Endodermal cell (in vitro differentiated cells): ENCODE measurements at regions not wholly inside any gene's neighbourhood (a gene's known extent, or its start where the extent isn't known, plus 50 kb on each side); places are given as distances from the start of the nearest gene placed in this dataset.

Experiments used
- DNase-seq: peaks from one replicate; pipeline ENCODE4 v3.0.0-alpha.2; 2017
- H3K27ac ChIP-seq: 2 replicates; pipeline ENCODE4 v1.5.1; 2013; ENCODE audit warnings: mild to moderate bottlenecking, low read depth, low read length, moderate library complexity
- H3K27me3 ChIP-seq: 2 replicates; pipeline ENCODE4 v1.6.1; 2013; ENCODE audit warnings: mild to moderate bottlenecking, low read length, moderate library complexity; ENCODE audit not compliant: insufficient read depth, control insufficient read depth, poor library complexity, severe bottlenecking
- H3K36me3 ChIP-seq: 2 replicates; pipeline ENCODE4 v1.7.0; 2013; ENCODE audit warnings: mild to moderate bottlenecking, low read length, moderate library complexity; ENCODE audit not compliant: control insufficient read depth, insufficient read depth
- H3K4me1 ChIP-seq: one replicate; pipeline ENCODE4 v1.7.0; 2013; ENCODE audit warnings: low read length; ENCODE audit not compliant: control insufficient read depth, insufficient read depth
- H3K4me3 ChIP-seq: 2 replicates; pipeline ENCODE4 v1.5.1; 2013; ENCODE audit warnings: mild to moderate bottlenecking, low read length, moderate library complexity
- H3K9ac ChIP-seq: 2 replicates; pipeline ENCODE4 v1.6.1; 2013; ENCODE audit warnings: mild to moderate bottlenecking, low read length, moderate library complexity; ENCODE audit not compliant: poor library complexity, severe bottlenecking; ENCODE audit errors: extremely low read depth
- H3K9me3 ChIP-seq: 2 replicates; pipeline ENCODE4 v1.6.1; 2013; ENCODE audit warnings: mild to moderate bottlenecking, low read length, moderate library complexity; ENCODE audit not compliant: control insufficient read depth
- H3K27ac Mint-ChIP-seq: 2 replicates; pipeline ENCODE4 v1.8.0; 2020; ENCODE audit warnings: mixed read lengths
- H3K27me3 Mint-ChIP-seq: 2 replicates; pipeline ENCODE4 v1.8.0; 2021; ENCODE audit warnings: mild to moderate bottlenecking, mixed read lengths; ENCODE audit not compliant: insufficient read depth
- H3K36me3 Mint-ChIP-seq: 2 replicates; pipeline ENCODE4 v1.8.0; 2020; ENCODE audit warnings: low read depth, mixed read lengths
- H3K4me1 Mint-ChIP-seq: 2 replicates; pipeline ENCODE4 v1.8.0; 2020; ENCODE audit warnings: mixed read lengths
- H3K4me3 Mint-ChIP-seq: 2 replicates; pipeline ENCODE4 v1.8.0; 2020; ENCODE audit warnings: mild to moderate bottlenecking, moderate library complexity, mixed read lengths
- H3K9me3 Mint-ChIP-seq: 2 replicates; pipeline ENCODE4 v1.8.0; 2020; ENCODE audit warnings: mild to moderate bottlenecking, mixed read lengths
- WGBS, 2 experiments: methylation state at CpG; one replicate each; pipeline versions ENCODE4 v1.1.5 to v1.1.7; 2013; ENCODE audit warnings: missing lambda C conversion rate in 2 of 2, mixed read lengths in 1 of 2; ENCODE audit not compliant: insufficient coverage in 1 of 2, insufficient read length in 1 of 2; 5-methylcytosine and 5-hydroxymethylcytosine counted together
- TF ChIP-seq, protein P1 (sequence below): fragments of 200-600 bp; sonication (generic); conservative IDR thresholded peaks from 2 replicates; pipeline ENCODE4 v1.5.0; 2021; ENCODE audit warnings: antibody characterized with exemption, mild to moderate bottlenecking

DNA sequence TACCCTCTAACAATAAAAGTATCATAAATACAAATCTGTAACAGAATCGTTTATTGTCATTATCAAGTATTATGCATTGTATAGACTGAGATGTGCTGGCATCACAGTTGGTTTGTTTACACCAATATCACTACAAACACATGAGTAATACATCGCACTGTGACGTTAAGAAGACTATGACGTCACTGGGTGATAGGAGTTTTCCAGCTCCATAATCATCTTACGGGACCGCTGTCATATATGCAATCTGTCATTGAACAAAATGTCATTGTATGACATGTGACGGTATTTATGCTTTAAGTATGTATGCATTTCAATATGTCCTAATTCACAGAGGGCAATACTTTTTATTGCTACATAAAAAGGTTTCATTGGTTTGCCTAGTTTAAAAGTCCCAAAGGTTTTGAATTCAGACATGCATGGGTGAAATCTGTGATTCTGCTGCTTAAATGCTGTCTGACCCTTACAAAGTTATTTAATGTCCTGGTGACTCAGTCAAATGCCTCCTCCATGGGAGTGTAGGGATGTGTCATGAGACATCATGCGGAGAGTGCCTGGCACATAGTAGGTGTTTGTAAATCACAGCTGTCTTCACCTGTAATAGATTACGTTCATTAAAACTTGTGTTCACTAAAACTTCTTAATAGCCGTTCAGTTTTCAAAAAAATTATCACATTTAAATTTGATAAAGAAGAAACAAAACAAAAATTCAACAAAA is 160.7 kb upstream of the PDE10A start:
- TF ChIP-seq, protein P1, sequence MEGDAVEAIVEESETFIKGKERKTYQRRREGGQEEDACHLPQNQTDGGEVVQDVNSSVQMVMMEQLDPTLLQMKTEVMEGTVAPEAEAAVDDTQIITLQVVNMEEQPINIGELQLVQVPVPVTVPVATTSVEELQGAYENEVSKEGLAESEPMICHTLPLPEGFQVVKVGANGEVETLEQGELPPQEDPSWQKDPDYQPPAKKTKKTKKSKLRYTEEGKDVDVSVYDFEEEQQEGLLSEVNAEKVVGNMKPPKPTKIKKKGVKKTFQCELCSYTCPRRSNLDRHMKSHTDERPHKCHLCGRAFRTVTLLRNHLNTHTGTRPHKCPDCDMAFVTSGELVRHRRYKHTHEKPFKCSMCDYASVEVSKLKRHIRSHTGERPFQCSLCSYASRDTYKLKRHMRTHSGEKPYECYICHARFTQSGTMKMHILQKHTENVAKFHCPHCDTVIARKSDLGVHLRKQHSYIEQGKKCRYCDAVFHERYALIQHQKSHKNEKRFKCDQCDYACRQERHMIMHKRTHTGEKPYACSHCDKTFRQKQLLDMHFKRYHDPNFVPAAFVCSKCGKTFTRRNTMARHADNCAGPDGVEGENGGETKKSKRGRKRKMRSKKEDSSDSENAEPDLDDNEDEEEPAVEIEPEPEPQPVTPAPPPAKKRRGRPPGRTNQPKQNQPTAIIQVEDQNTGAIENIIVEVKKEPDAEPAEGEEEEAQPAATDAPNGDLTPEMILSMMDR, result no peak
- Mint-ChIP-seq H3K4me1 (peaks cover 20% of the 10 kb centered on the region), H3K36me3 (no peaks in the 10 kb centered on the region), H3K27ac (no peak overlapping the region), H3K9me3 (no peaks in the 10 kb centered on the region), H3K4me3 (no peak overlapping the region), H3K27me3 (peaks cover 11% of the 10 kb centered on the region)
- Histone ChIP-seq H3K27me3 (peaks cover 9% of the 10 kb centered on the region), H3K9me3 (no peaks in the 10 kb centered on the region), H3K36me3 (no peaks in the 10 kb centered on the region), H3K9ac (no peak overlapping the region), H3K4me3 (no peak overlapping the region), H3K27ac (no peak overlapping the region), H3K4me1 (no peaks in the 10 kb centered on the region)
- 91 to 93% methylated on average over 6 to 9 of the region's 10 CpGs for WGBS, 2 experiments
- no peak for DNase-seq

DNA sequence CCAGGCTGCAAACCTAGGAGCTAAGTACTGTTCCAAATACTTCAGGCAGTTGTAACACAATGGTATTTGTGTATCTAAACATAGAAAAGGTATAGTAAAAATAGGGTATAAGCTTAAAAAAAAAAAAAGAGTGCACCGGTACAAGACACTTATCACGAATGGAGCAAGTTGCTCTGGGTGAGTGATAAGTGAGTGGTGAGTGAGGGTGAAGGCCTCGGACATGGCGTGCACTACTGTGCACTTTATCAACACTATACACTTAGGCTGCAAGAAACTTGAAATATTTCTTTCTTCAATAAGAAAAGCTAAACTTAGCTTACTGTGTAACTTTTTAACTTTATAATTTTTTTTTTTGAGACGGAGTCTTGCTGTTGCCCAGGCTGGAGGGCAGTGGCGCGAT is 159.5 kb upstream of the PDE10A start:
- no peak overlapping the region for H3K4me3 Mint-ChIP-seq
- Histone ChIP-seq H3K4me3 (no peak overlapping the region), H3K4me1 (peaks cover 7% of the 10 kb centered on the region), H3K27me3 (peaks cover 9% of the 10 kb centered on the region), H3K9ac (no peak overlapping the region), H3K36me3 (no peaks in the 10 kb centered on the region), H3K27ac (no peak overlapping the region), H3K9me3 (no peaks in the 10 kb centered on the region)
- H3K4me1 Mint-ChIP-seq, result peaks cover 30% of the 10 kb centered on the region
- 96 to 100% methylated on average over 3 to 7 of the region's 7 CpGs for WGBS, 2 experiments
- DNase-seq, result no peak
- H3K36me3 Mint-ChIP-seq, result no peaks in the 10 kb centered on the region
- peaks cover 11% of the 10 kb centered on the region for H3K27me3 Mint-ChIP-seq
- TF ChIP-seq, protein P1, result no peak
- no peak overlapping the region for H3K27ac Mint-ChIP-seq
- no peaks in the 10 kb centered on the region for H3K9me3 Mint-ChIP-seq

DNA sequence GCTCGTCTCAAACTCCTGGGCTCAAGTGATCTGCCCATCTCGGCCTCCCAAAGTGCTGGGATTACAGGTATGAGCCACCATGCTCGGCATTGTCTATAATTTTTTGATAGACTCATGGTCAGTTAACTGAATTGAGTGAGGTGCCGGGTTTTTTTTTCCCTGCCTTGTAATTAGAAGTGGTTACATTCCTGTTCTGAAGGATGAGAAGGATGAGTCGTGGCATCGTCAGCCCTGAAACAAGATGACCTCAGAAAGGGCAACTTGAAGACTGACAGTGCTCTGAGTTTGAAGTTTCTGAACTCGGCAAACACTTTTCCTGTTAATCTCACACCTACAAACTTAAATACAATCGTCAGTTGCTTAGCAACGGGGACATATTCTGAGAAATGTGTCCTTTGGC is 158.7 kb upstream of the PDE10A start:
- H3K4me3 ChIP-seq, result no peak overlapping the region
- peaks cover 8% of the 10 kb centered on the region for H3K4me1 ChIP-seq
- TF ChIP-seq, protein P1, result no peak
- no peak overlapping the region for H3K27ac ChIP-seq
- no peaks in the 10 kb centered on the region for H3K36me3 Mint-ChIP-seq
- WGBS, 2 experiments, result 89 to 90% methylated on average over 8 to 9 of the region's 9 CpGs
- no peaks in the 10 kb centered on the region for H3K9me3 ChIP-seq
- H3K4me1 Mint-ChIP-seq, result peaks cover 36% of the 10 kb centered on the region
- H3K36me3 ChIP-seq, result no peaks in the 10 kb centered on the region
- H3K27me3 ChIP-seq, result peaks cover 9% of the 10 kb centered on the region
- DNase-seq, result no peak
- H3K27me3 Mint-ChIP-seq, result peaks cover 11% of the 10 kb centered on the region
- no peak overlapping the region for H3K4me3 Mint-ChIP-seq
- H3K27ac Mint-ChIP-seq, result no peak overlapping the region
- H3K9ac ChIP-seq, result no peak overlapping the region
- no peaks in the 10 kb centered on the region for H3K9me3 Mint-ChIP-seq
